HepG2 (cell line): ENCODE measurements at regions not wholly inside any gene's neighbourhood (a gene's known extent, or its start where the extent isn't known, plus 50 kb on each side); places are given as distances from the start of the nearest gene placed in this dataset.

Source experiments
- RCOR2 ChIP-seq: IDR thresholded peaks from 2 replicates; pipeline ENCODE4 v1.6.1; 2016; ENCODE audit warnings: missing biosample characterization, missing genetic modification reagents
- REL ChIP-seq: sonication (generic); formaldehyde crosslinking; conservative IDR thresholded peaks from 2 replicates; pipeline ENCODE4 v1.8.0; 2022; ENCODE audit warnings: mild to moderate bottlenecking, missing genetic modification reagents, moderate library complexity
- ZNF251 ChIP-seq: sonication (generic); formaldehyde crosslinking; IDR thresholded peaks from 2 replicates; pipeline ENCODE4 v1.9.0; 2021; ENCODE audit warnings: mild to moderate bottlenecking, missing genetic modification reagents

DNA sequence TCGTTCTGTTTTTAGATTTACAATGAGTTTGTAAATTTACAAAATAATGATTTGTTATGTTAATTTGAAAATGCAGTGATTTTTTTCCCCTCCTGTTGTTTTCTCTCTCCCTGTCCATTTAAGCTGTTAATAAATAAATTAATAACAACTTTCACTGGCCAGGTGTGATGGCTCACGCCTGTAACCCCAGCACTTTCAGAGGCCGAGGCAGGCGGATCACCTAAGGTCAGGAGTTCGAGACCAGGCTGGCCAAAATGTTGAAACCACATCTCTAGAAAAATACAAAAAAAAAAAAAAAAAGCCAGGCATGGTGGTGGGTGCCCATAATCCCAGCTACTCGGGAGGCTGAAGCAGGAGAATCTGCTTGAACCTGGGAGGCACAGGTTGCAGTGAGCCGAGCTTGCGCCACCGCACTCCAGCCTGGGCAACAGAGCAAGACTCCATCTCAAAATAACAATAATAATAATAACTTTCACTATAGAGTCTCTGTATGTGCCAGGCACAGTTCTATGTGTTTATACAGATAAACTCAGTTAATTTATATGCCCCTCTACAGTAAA, 229.2 kb upstream of the ARGLU1 start:
- TF ChIP-seq ZNF251 (CRISPR knock-in tag) (no peak), REL (no peak), RCOR2 (CRISPR knock-in tag) (no peak)
